Activated naive CD4-positive, alpha-beta T cell treated with Interleukin-2 at 50 U/mL for 16 hours (primary cell): ENCODE measurements at regions not wholly inside any gene's neighbourhood (a gene's known extent, or its start where the extent isn't known, plus 50 kb on each side); places are given as distances from the start of the nearest gene placed in this dataset.
"Not testable (repeated sequence)": the region's sequence is repeated elsewhere in the genome, so short reads cannot be mapped to it uniquely, and the experiment has no call there.

ENCODE experiments used
- DNase-seq: peaks from one replicate; pipeline ENCODE4 v3.0.0-alpha.2; 2020

DNA sequence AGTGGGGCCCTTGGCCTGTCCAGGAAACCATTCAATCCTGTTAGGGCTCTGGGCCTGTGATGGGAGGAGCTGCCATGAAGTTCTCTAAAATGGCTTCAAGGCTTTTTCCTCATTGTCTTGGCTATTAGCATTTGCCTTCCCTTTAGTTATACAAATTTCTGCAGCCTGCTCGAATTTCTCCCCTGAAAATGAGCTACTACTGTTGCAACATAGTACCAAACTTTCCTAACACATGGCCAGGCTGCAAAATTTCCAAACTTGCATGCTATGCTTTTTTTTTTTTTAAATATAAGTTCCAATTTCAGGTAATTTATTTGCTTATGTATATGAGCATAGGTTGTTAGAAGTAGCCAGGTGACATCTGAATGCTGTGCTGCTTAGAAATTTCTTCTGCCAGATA lies 560.8 kb upstream of the TBL1XR1 start:
- no peak for DNase-seq

DNA sequence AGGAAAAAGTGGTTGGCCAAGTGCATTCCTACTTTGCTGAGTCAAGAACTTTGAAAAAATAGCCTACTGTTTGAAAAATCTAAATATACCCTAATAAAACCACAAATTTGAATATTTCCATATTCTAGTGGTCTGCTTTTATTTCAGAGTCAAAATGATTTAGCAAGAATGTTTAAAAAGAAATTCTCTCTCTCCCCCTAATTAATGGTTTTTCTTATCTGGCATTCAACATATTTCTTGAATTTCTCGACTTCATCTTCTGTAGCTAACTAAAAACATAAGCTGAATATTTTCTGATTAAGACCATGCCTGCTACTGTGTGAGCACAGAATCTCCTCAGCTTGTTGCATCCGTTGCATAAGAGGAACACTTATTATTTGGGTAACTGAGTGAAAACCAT lies 563.5 kb upstream of the TBL1XR1 start:
- no peak for DNase-seq

DNA sequence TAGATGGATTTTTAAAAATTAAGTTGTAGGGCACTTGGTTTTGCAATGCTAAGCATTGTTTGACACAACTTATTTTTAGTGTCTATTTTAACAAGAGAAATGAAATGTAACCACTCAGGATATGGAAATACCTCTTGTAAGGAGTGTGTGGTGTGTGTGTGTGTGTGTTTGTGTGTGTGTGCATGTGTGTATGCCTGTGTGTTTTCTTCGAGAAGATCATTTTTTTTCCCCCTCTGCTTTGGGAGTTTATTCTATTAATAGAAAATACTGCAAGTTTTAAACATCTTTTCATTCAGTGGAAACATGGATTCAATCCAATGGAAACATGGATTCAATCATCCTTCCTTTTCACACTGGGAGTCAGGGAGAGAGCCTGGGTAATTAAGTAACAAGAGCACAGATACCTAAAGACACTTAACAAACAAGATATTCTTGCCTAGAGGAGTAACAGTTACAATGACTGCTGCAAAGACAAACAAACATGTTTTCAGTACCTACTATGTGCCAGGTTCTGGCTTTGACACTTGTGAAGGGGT lies 567.2 kb upstream of the TBL1XR1 start:
- no peak for DNase-seq

DNA sequence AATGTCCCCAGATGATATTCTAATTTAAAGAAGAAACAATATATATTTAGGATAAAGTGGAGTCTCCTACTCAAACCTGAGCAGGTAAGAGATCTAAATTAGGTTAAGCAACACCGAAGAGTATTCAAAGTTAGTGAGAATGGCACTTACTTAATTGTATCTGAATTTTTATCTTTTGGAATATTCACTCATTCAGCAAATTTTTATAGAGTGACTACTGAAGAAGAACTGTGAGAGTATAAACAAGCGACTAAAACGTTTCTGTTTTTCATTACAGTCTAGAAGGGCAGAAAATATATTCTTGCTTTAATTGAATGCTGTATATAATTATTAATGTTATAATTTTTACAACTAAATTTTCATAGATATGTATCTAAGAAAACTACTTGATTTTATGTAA lies 567.7 kb upstream of the TBL1XR1 start:
- DNase-seq, result no peak

DNA sequence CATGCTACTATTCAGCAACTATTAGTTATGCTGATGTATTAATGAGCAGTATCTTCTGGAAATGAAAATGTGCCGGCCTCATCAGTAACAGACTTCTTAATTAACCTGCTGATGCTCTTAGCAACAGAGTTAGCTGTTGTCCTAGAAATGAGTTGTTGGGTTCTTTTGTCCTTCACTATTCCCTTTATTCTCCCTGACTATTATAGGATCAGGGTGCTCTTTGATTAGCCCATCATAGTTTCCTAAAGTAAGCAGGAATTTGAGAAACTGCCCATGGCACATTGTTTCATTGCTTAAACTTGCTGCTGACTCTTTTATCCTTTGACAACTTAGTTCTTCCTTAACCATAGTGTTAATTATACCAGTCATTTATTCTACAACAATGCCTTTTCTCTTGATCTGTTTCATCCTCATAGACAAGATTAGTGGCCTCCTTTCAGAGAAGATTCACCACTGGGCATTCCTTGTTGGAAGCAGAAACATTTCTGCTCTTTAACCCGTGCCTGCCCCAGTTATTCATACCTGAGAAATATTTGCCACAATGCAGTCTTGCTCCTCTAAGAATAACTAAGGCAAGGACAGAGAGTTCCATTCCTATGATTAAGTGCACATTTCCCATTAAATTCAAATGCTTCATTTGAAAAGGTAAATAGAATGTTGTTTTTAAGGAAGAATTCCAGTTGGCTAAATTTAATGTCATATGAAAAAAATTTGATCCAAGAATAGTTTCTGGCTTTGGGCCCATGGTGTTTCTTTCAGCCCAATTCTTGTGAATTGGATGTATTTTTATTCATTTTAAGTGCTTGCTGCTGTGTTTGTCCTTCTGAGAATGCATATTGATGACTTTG lies 573.3 kb upstream of the TBL1XR1 start:
- no peak for DNase-seq

DNA sequence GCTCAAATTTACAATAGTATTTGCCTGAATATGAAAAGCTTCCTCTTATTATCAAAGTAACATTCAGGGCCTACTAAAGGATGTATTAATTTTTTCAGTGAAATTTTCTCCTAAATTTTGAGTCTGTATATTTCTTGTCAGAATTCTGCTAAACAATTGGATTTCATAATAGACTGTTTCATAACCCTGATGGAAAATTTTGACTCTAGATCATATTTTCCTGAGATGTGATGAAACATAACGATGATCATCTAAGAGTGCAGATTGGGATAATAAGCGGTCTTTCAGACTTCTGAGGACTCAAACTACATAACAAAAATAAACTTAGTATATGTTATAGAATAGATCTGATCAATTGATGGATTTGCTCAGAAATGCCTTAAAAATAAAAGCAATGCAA lies 574.5 kb upstream of the TBL1XR1 start:
- no peak for DNase-seq

DNA sequence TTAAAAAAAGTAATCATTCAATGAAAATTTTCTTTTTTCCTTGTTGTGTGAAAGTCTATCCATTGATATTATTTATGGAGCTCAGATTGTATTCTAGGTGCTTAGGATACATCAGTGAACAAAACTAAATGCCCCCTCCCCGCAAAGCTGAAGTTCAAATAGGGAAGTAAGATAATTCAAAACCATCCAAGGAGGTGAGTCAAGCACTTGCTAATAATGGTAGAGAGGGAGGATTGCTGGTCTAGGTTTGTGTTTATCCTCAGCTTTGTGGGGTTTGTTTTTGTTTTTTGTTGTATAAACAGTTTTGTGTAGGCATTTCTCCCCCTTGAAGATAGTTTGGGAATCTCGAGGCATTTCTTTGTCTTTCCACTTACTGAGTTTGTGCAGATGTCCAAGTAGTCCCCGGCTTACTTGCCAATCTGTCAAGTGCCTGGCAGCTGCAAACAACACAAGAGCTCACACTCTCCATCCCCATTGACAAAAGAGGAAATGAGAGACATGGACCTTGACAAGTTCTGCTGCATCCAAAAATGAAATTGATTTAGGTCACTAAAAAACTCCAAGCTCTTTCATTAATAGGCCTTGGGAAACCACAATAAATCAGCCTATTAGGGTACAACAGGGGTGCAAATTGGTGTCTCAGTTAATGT lies 575.8 kb upstream of the TBL1XR1 start:
- DNase-seq, result no peak

DNA sequence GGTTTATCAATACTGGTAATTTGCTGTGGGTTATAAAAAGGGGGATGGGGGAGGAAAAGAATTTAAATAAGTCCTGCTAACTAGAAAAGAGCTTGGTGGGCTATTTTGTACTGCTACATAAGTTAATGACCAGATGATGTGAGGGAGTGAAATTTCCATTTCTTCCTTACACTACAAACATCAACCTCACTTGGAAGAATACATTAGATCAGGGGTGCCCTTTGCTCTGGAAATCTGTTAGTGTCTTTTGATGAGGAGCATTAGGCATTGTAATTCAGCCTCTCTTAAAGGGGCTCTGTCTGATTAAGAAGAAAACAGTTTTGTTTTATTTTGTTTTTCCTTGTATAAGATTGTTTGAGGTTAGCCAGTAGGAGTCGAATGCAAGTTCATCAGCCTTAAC lies 576.4 kb upstream of the TBL1XR1 start:
- no peak for DNase-seq

DNA sequence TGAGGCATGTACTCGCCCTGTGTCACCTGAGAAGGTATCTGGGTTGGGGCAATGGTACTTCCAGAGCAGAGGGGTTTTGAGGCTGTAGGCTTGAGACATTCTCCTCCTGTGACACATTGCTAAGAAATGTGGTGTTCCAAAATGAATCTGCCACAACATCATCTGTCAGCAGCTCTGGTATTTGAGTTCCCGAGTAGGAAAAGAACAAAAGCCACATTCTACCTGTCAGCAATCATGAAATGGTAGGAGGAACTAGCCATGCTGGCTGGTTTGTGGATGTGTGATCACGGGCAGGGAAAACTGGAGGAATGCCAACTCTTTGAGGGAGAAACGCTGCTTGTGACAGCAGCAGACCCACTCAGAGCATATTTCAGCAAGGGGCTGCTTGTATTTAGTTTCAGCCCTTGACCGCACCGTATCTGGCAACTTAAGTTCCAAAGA lies 579.4 kb upstream of the TBL1XR1 start:
- DNase-seq, result no peak

DNA sequence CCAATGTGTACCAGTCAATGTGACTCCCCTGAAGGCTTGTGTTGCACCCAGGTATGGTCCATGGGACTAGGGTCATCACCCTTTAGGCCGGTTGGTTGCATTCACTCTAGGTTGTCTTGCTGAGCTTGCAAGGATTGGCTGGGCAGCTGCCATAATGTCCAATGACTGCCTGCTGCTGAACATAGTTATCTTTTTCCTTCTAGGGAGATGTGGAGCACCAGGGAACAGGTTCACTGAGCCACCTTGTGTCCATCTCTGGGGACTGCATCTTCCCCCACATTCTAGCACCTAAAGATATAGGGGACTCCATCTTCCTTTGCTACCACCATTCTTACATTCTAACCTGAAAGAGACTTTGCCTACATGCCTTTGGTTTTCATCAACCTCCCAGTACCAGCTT lies 580.4 kb upstream of the TBL1XR1 start:
- DNase-seq, result peak; percentile 54

DNA sequence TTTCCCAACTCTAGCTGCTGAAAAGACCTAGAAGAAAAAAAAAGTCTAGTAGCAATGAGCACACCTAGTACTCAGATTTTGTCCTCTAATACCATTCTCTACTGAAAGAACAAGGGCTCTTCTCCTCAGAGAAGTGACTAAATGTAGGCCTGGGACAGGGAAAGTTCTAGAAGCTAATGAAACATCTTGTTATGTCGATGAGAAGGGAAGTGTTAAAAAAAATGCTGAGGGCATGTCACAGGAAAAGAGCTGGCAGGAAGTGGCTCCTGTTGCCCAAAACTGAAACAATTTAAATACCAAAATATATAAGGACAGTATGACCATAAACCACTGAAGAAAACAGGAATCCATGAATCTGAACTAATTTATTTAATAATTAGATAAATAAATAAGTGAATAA lies 581.4 kb upstream of the TBL1XR1 start:
- DNase-seq, result no peak

DNA sequence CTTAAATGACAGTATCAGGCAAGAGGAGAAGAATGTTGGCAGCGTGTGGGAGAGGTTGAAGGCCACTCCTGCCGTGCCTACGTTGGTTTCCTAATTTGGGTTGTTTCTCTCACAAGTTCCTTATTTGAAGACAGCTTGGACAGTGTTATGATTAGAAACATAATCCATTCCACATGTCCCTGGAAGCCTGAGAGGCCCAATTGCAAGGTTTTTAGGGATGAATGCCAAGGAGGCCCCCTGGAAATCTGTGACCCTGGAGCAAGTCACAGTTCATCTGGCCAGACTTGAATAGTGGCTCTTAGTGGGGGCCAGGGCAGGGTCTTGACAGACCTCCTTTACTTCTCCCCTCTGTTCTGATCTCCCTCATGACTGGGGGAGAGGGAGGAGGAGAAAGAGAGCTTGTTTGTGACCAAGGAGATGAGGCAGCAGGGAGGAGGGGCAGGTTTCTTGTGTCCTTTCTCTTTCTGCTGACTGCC lies 584.4 kb upstream of the TBL1XR1 start:
- no peak for DNase-seq

DNA sequence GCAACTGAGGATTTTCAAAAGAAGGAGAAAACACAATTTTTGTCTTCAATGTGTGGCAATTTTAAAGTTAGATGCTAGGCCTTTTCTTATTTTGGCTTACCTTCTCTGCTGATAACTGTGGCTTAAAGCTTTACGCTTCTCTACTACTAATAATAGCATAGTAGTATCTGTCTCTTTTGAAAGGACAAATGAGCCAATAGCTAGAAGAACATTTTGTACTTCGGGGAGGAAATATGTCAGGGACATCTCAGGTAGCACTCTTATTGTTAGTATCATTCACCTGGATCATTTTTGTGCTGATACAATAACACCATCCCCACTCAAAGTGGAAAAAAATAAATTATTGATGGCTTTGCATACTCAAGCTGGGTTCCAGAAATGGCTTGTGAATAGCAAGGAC lies 586.1 kb upstream of the TBL1XR1 start:
- no peak for DNase-seq

DNA sequence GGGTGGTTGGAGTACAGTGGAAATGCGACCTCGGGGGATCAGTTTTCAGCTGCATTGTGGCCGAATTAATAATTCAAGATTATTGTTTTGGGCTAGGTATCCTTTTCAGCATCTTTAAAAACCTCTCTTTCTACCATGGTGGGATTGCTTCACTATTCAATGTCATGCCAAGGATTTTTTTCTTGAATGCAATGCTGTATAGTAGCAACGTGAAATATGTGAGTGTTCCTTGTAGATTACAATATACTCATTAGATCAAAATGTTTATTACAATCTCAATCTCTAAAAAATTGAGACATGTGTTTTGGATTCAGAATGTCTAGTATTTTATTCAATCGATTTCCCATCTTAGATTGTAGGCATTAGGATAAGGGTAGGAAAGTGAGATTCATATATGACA lies 586.5 kb upstream of the TBL1XR1 start:
- DNase-seq, result no peak

DNA sequence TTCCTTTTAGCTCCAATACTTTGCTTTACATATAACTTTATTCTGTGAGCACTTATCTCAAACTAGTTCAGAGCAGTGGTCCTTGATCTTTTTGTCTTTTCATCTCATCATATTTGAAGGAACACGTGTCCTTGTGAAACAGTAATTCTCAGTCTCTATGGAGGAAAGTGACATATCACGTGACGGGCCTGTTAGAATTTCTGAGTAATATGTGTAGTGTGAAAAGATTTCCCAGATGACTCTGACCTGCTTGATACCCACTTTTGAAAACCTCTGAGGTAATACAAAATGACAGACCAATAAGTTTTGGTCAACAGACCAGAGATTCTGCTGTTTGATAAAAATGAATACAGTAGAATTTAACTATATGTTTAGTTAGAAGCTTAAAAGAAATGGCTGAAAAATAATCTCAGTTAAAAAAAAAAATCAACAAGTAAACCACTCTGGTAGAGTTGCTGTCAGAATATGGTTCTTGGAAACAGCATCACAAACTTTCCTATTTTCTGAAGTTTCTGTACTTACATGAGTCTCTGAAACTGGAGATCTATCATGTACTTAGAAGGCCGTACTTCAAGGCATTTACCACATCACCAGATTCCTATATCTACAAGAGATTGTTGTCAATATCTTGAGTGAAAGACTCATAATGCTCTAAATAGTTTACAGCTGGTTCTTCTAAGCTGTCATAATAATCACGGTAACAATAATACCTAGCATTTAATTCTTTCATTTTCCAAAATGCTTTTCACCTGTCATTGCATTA lies 590.2 kb upstream of the TBL1XR1 start:
- no peak for DNase-seq

DNA sequence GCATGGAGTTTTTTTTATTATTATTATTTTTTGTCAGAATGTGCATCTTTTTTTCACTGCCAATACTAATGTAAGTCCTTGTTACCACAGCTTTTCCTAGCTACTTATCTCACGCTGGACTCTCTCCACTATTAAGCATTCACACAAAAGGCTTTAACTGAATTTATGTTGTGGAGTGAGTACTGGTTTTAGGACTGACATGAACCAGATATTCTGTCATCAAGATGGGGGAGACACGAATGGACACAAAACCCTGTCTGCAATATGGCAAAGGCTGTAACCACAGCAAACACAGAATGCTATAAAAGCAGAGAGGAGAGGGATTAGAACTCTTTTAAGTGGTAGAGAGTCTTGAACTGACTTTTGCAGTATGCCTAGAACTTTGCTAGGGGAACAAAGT lies 592.2 kb upstream of the TBL1XR1 start:
- DNase-seq, result no peak

DNA sequence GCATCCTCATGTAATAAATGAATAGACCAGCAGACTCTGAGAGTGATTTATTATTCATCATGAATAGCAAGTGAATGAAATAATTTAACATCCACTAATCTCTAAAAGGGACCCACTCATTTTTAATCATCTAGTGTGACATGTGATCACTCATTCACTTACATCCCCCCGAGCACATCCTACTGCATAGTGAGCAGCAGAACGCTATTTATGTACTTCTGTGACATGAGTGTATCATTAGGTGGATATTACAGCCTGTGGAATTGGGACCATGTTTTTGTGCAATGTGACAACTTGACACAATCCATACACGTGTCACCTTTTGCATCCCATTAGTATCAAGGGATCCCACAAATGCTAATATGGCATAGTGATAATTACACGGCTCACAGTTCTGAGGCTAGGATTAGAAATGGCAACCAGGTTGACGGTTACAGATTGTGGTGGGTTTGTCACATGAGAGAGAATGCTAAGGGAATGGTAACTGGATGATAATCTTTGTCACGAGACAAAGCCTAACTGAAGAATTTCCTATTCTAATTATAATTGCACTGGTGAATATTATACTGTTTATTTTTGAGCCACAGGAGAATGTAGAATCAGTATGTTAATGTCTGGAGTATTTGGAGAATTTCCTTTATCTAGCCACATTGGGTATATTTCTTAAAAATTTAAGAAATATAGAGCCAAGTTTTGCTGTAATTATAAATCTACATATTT lies 595.2 kb upstream of the TBL1XR1 start:
- DNase-seq, result no peak

DNA sequence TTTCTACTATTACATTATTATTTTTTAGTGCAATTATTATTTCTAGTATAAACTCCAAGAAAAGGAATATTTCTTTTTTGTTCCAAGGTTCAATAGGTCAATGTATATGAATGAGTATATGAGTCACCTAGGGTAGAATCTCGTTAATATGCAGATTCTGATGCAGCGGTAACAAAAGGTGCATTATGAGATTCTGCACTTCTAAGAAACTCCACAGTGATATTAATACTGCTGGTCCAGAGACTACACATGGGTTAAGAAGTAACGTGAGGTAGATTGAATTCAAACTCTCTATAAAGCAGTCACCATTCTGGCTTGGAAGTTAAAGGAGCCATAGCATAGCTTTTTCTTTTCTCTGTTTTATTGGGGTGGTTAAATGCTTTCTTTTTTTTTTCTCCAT lies 596.2 kb upstream of the TBL1XR1 start:
- no peak for DNase-seq

DNA sequence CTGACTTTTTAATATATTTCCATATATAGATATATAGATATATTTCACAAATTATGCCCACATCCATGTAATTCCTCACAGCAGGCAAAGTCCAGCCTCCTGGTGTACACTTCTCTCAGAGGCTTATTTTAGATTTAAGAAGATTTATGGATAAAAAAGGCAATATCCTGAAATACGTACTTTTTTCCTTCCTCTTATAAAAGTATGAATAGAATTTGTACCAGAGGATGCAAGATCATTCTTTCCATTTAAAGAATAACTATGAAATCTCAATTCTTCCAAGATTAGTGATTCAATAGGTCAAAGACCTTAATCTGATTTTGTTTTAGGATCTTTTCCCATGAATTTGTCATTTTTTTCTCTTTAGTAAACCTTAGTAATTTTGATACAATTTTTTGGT lies 597.9 kb upstream of the TBL1XR1 start:
- no peak for DNase-seq

DNA sequence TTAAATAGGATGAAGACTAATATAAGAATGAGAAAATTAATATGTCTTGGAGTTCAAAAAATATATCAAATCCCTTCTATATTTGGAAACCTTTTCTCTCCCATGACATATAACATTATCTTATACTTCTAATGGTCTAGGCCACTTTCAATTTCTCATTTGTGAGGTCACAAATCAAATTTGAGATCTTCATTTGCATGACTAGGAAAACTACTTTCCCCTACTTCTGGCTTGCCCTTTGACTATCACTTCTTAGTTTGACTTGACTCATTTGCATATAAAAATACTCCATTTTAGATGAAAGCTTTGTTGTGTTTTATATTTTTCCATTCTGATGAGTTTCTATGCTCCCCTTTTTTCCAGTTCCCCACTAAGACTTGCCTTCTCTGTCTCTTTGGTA lies 598.6 kb upstream of the TBL1XR1 start:
- no peak for DNase-seq

DNA sequence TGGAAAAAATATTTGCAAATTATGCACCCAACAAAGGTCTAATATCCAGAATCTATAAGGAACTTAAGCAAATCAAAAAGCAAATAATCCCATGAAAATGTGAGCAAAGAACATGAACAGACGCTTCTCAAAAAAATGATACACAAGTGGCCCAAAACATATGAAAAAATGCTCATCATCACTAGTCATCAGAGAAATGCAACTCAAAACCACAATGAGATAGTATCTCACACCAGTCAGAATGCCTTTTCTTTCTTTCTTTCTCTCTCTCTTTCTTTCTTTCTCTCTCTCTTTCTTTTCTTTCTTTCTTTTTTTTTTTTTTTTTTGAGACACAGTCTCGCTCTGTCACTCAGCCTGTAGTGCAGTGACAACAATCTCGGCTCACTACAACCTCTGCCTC lies 602.9 kb upstream of the TBL1XR1 start:
- not testable (repeated sequence) for DNase-seq

DNA sequence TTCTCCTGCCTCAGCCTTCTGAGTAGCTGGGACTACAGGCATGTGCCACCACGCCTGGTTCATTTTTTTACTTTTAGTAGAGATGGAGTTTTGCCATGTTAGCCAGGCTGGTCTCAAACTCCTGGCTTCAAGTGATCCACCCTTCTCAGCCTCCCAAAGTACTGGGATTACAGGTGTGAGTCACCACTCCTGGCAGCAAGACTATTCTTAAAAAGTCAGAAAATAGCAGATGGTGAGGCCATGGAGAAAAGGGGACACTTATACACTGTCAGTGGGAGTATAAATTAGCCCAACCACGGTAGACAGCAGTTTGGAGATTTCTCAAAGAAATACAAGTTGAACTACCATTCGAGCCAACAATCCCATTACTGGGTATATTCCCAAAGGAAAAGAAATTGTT lies 603.3 kb upstream of the TBL1XR1 start:
- no peak for DNase-seq
